ENCODE measurements at regions not wholly inside any gene's neighbourhood (a gene's known extent, or its start where the extent isn't known, plus 50 kb on each side); places are given as distances from the start of the nearest gene placed in this dataset.

- no peak for DNase-seq (ENCODE audit: low spot score in 2 of 2)
- Histone ChIP-seq H3K36me3 (no peaks in the 10 kb centered on the region), H3K27me3 (peaks cover 0 to 48% of the 10 kb centered on the region in 2 donors), H3K9me3 (no peaks in the 10 kb centered on the region), H3K27ac (no peak overlapping the region), H3K4me3 (no peak overlapping the region), H3K4me1 (no peaks in the 10 kb centered on the region)
- TF ChIP-seq POLR2AphosphoS5 (IDR thresholded peaks at IDR 0.05): no peak
- TF ChIP-seq POLR2A (IDR thresholded peaks at IDR 0.05): no peak
- TF ChIP-seq CTCF (IDR thresholded peaks at IDR 0.05): no peak
- intact Hi-C loops (cut with DNase I; ENCODE audit: low total_unique reads): no loop called here
Measured at GRCh38 chr10:130709415-130709814, 573.2 kb downstream of the GLRX3 start.

GRCh38 chr10:130711072-130711471 is 574.9 kb downstream of the GLRX3 start:
- H3K27ac ChIP-seq: no peak overlapping the region
- no peak overlapping the region for H3K4me3 ChIP-seq
- no peak for TF ChIP-seq CTCF (IDR thresholded peaks at IDR 0.05)
- TF ChIP-seq POLR2A (IDR thresholded peaks at IDR 0.05): no peak
- TF ChIP-seq POLR2AphosphoS5 (IDR thresholded peaks at IDR 0.05): no peak
- intact Hi-C loops (cut with DNase I; ENCODE audit: low total_unique reads): no loop called here
- no peaks in the 10 kb centered on the region for H3K36me3 ChIP-seq
- H3K27me3 ChIP-seq: peaks cover 0 to 46% of the 10 kb centered on the region in 2 donors
- no peaks in the 10 kb centered on the region for H3K4me1 ChIP-seq
- no peak for DNase-seq (ENCODE audit: low spot score in 2 of 2)
- no peaks in the 10 kb centered on the region for H3K9me3 ChIP-seq

GRCh38 chr10:130713135-130713534 is 576.9 kb downstream of the GLRX3 start:
- Histone ChIP-seq H3K36me3 (no peaks in the 10 kb centered on the region), H3K4me3 (no peak overlapping the region), H3K4me1 (no peaks in the 10 kb centered on the region), H3K27me3 (peaks cover 0 to 40% of the 10 kb centered on the region in 2 donors), H3K27ac (no peak overlapping the region), H3K9me3 (no peaks in the 10 kb centered on the region)
- intact Hi-C loops (cut with DNase I; ENCODE audit: low total_unique reads): no loop called here
- DNase-seq (ENCODE audit: low spot score in 2 of 2): no peak
- TF ChIP-seq POLR2A (IDR thresholded peaks at IDR 0.05): no peak
- TF ChIP-seq CTCF (IDR thresholded peaks at IDR 0.05): no peak
- no peak for TF ChIP-seq POLR2AphosphoS5 (IDR thresholded peaks at IDR 0.05)

GRCh38 chr10:130713731-130714130 is 577.5 kb downstream of the GLRX3 start:
- no peaks in the 10 kb centered on the region for H3K4me1 ChIP-seq
- no peak overlapping the region for H3K4me3 ChIP-seq
- intact Hi-C loops (cut with DNase I; ENCODE audit: low total_unique reads): no loop called here
- no peak for DNase-seq (ENCODE audit: low spot score in 2 of 2)
- no peak for TF ChIP-seq POLR2AphosphoS5 (IDR thresholded peaks at IDR 0.05)
- TF ChIP-seq POLR2A (IDR thresholded peaks at IDR 0.05): no peak
- no peak for TF ChIP-seq CTCF (IDR thresholded peaks at IDR 0.05)
- H3K27me3 ChIP-seq: peaks cover 0 to 40% of the 10 kb centered on the region in 2 donors
- H3K9me3 ChIP-seq: no peaks in the 10 kb centered on the region
- H3K27ac ChIP-seq: no peak overlapping the region
- no peaks in the 10 kb centered on the region for H3K36me3 ChIP-seq

GRCh38 chr10:130714742-130715467 is 578.7 kb downstream of the GLRX3 start:
- no peak overlapping the region for H3K27ac ChIP-seq
- H3K27me3 ChIP-seq: peaks cover 0 to 40% of the 10 kb centered on the region in 2 donors
- no peak for TF ChIP-seq CTCF (IDR thresholded peaks at IDR 0.05)
- TF ChIP-seq POLR2A (IDR thresholded peaks at IDR 0.05): no peak
- TF ChIP-seq POLR2AphosphoS5 (IDR thresholded peaks at IDR 0.05): no peak
- H3K9me3 ChIP-seq: no peaks in the 10 kb centered on the region
- no peak overlapping the region for H3K4me3 ChIP-seq
- H3K4me1 ChIP-seq: no peaks in the 10 kb centered on the region
- H3K36me3 ChIP-seq: no peaks in the 10 kb centered on the region
- intact Hi-C loops (cut with DNase I; ENCODE audit: low total_unique reads): no loop called here
- DNase-seq (ENCODE audit: low spot score in 2 of 2): no peak
